CD4-positive, alpha-beta T cell (primary cell): ENCODE measurements at regions not wholly inside any gene's neighbourhood (a gene's known extent, or its start where the extent isn't known, plus 50 kb on each side); places are given as distances from the start of the nearest gene placed in this dataset.

Experiments used
- ATAC-seq: fragments of 200-7000 bp; cut with Tn5 transposase; one replicate; pipeline ENCODE4 v1.10.0; 2022; ENCODE audit warnings: mild to moderate bottlenecking; ENCODE audit not compliant: poor library complexity
- CTCF ChIA-PET: fragments of 350-600 bp; sonication (Branson Sonifier 250); formaldehyde crosslinking; loops from one replicate; lab custom pipeline; 2021; ENCODE audit warnings: antibody characterized with exemption, inconsistent platforms; lab: Charles Lee
- POLR2A ChIA-PET: fragments of 350-600 bp; sonication (Branson Sonifier 250); formaldehyde crosslinking; loops from one replicate; lab custom pipeline; 2021; ENCODE audit warnings: antibody characterized with exemption, inconsistent platforms; lab: Charles Lee
- DNase-seq, 14 experiments: peaks; one replicate each; pipeline ENCODE4 v3.0.0-alpha.2; 2013 to 2020; ENCODE audit warnings: mixed read lengths in 2 of 14
- H3K27ac ChIP-seq, 2 donors: one replicate each; pipeline versions ENCODE4 v1.5.1 to v1.7.0; 2013; ENCODE audit warnings: low read length in 2 of 2, low read depth in 1 of 2, mild to moderate bottlenecking in 1 of 2
- H3K27me3 ChIP-seq, 2 experiments: 1 replicate in 1 of 2; 2 replicates in 1 of 2; pipeline versions ENCODE4 v1.6.1 to v1.7.0; 2013; ENCODE audit warnings: low read length in 2 of 2, control low read depth in 1 of 2, mild to moderate bottlenecking in 1 of 2, moderate library complexity in 1 of 2; ENCODE audit not compliant: insufficient read depth in 2 of 2, control insufficient read depth in 1 of 2
- H3K36me3 ChIP-seq: one replicate; pipeline ENCODE4 v1.6.1; 2013; ENCODE audit warnings: low read length, control low read depth; ENCODE audit not compliant: insufficient read depth
- H3K4me1 ChIP-seq: one replicate; pipeline ENCODE4 v1.6.1; 2013; ENCODE audit warnings: low read length, control low read depth; ENCODE audit not compliant: insufficient read depth
- H3K4me3 ChIP-seq: one replicate; pipeline ENCODE4 v1.5.1; 2013; ENCODE audit warnings: mild to moderate bottlenecking, low read length, moderate library complexity
- H3K9me3 ChIP-seq, 2 experiments: 1 replicate in 1 of 2; 2 replicates in 1 of 2; pipeline versions ENCODE4 v1.6.1 to v1.7.0; 2013; ENCODE audit warnings: low read length in 2 of 2, mild to moderate bottlenecking in 2 of 2, control low read depth in 1 of 2, moderate library complexity in 1 of 2; ENCODE audit not compliant: control insufficient read depth in 1 of 2, insufficient read depth in 1 of 2
- H3K27ac Mint-ChIP-seq: one replicate; pipeline ENCODE4 v1.8.0; 2020; ENCODE audit warnings: mixed read lengths
- H3K27me3 Mint-ChIP-seq: one replicate; pipeline ENCODE4 v1.8.0; 2021; ENCODE audit warnings: mixed read lengths
- H3K36me3 Mint-ChIP-seq: one replicate; pipeline ENCODE4 v1.8.0; 2021; ENCODE audit warnings: low read depth, mixed read lengths
- H3K4me1 Mint-ChIP-seq: one replicate; pipeline ENCODE4 v1.8.0; 2021; ENCODE audit warnings: low read depth, mixed read lengths
- H3K4me3 Mint-ChIP-seq: one replicate; pipeline ENCODE4 v1.8.0; 2020; ENCODE audit warnings: mild to moderate bottlenecking, mixed read lengths
- H3K9me3 Mint-ChIP-seq: one replicate; pipeline ENCODE4 v1.8.0; 2020; ENCODE audit warnings: mixed read lengths
- intact Hi-C, 2 experiments: fragments of 100-400 bp; cut with DNase I in 1 of 2; cut with micrococcal nuclease in 1 of 2; formaldehyde crosslinking; loops; one replicate each; pipeline versions ENCODE4 v1.15.1 to v1.9.0; 2023 to 2025; cut with DNase I, micrococcal nuclease
- TF ChIP-seq, protein P1 (sequence below): fragments of 200-600 bp; IDR thresholded peaks from one replicate; pipeline ENCODE4 v1.8.0; 2022; ENCODE audit warnings: antibody characterized with exemption, mild to moderate bottlenecking

DNA sequence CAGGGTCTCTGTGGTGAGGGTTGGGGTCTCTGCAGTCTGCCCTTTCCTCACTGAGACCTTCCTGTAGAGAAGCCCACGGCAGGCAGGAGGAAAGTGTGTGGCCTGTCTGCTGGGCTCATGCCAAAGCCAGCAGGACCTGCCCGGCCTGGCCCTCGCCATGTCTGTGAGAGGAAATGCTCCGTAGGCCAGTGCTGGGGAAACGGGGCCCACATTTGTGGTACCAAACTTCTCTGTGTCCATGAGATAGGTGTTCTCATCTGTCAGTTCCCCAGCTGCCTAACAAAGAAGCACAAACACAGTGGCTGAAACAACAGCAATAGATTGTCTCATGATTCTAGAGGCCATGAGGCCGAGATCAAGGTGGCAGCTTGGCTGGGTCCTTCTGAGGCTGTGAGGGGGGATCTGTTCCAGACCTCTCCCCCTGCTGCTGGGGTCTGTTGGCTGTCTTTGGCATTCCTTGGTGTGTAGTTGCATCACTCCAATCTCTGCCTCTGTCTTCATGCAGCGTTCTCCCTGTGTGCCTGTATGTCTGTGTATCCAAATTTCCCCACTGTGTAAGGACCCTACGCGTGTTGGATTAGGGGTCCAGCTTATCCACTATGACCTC, 772.5 kb downstream of the TBC1D22A start:
- H3K4me3 Mint-ChIP-seq = no peak overlapping the region
- POLR2A ChIA-PET = no interaction called here
- Histone ChIP-seq H3K4me1 (no peaks in the 10 kb centered on the region), H3K9me3 (peaks cover 0 to 13% of the 10 kb centered on the region in 2 experiments), H3K4me3 (no peak overlapping the region), H3K27ac (no peak overlapping the region), H3K27me3 (no peaks in the 10 kb centered on the region), H3K36me3 (no peaks in the 10 kb centered on the region)
- ATAC-seq (no peak), DNase-seq (no peak)
- H3K9me3 Mint-ChIP-seq = no peaks in the 10 kb centered on the region
- intact Hi-C loops = no loop called here
- peaks cover 4% of the 10 kb centered on the region for H3K27me3 Mint-ChIP-seq
- TF ChIP-seq, protein P1, sequence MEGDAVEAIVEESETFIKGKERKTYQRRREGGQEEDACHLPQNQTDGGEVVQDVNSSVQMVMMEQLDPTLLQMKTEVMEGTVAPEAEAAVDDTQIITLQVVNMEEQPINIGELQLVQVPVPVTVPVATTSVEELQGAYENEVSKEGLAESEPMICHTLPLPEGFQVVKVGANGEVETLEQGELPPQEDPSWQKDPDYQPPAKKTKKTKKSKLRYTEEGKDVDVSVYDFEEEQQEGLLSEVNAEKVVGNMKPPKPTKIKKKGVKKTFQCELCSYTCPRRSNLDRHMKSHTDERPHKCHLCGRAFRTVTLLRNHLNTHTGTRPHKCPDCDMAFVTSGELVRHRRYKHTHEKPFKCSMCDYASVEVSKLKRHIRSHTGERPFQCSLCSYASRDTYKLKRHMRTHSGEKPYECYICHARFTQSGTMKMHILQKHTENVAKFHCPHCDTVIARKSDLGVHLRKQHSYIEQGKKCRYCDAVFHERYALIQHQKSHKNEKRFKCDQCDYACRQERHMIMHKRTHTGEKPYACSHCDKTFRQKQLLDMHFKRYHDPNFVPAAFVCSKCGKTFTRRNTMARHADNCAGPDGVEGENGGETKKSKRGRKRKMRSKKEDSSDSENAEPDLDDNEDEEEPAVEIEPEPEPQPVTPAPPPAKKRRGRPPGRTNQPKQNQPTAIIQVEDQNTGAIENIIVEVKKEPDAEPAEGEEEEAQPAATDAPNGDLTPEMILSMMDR = no peak
- no peaks in the 10 kb centered on the region for H3K4me1 Mint-ChIP-seq
- H3K27ac Mint-ChIP-seq = no peak overlapping the region
- no peaks in the 10 kb centered on the region for H3K36me3 Mint-ChIP-seq
- CTCF ChIA-PET = no interaction called here

DNA sequence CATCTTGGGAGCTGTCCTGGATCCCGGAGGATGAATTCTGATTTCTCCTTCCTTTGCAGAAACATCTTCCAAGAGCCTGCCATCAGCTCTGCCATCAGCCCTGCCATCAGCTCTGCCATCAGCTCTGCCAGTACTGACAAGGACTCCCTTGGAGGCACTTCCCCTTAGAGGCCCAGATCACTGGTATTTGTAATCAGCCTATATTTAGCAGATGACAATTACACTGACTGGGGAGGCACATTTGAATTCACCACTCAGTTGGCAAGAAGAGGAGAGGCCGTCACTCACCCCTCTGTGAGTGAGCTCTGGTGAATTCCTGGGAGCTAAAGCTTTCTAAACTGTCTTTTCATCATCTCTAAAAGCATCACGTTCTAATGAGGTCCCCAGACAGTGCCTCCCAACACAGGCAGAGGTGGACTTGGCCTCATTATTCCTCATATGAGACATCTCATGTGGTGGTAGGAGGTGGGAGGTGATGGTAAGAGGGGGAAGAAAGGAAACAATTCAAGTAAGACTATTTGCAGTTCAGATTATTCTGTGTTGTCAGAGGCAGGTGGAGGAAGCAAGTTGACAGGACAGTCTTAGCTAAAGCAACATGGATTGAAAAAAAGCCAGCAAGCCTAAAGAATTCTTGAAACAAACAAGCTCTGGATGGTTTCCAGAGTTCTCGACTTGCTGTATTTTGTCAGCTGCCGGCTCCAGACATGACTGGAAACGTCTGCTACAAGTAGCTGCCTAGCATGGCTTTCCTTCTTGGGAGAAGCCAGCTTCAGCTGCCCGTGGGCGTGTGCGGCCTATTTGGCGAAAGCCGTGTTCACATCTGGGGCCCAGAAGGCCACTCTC, 771.7 kb downstream of the TBC1D22A start:
- no peaks in the 10 kb centered on the region for H3K4me1 Mint-ChIP-seq
- no peaks in the 10 kb centered on the region for H3K27me3 ChIP-seq
- POLR2A ChIA-PET = no interaction called here
- no peak overlapping the region for H3K27ac Mint-ChIP-seq
- no peaks in the 10 kb centered on the region for H3K36me3 ChIP-seq
- no peaks in the 10 kb centered on the region for H3K9me3 Mint-ChIP-seq
- DNase-seq (no peak), ATAC-seq (no peak)
- TF ChIP-seq, protein P1 = no peak
- no peak overlapping the region for H3K4me3 ChIP-seq
- intact Hi-C loops = no loop called here
- peaks cover 4% of the 10 kb centered on the region for H3K27me3 Mint-ChIP-seq
- CTCF ChIA-PET = no interaction called here
- H3K4me3 Mint-ChIP-seq = no peak overlapping the region
- H3K27ac ChIP-seq = no peak overlapping the region
- H3K9me3 ChIP-seq = peaks cover 0 to 6% of the 10 kb centered on the region in 2 experiments
- no peaks in the 10 kb centered on the region for H3K4me1 ChIP-seq
- no peaks in the 10 kb centered on the region for H3K36me3 Mint-ChIP-seq

DNA sequence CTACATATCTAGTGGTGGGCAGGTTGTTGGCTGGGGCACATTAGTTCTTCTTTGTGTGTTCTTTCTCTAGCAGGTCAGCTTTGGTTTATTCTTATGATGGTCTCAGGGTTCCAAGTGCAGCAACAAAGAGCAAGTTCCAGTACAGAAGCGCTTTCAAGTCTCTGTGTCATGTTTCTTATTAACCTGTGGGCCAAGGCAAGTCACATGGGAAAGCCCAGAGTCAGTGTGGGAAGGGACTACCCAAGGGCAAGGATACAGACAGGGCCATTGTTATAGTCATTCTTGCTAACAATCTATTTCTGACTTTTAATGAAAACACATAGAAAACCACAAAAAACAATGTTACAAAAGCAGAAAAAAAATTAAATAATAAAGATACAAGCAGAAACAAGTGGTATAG, 754.6 kb downstream of the TBC1D22A start:
- Mint-ChIP-seq H3K27me3 (peaks cover 16% of the 10 kb centered on the region), H3K4me3 (no peak overlapping the region), H3K27ac (no peak overlapping the region), H3K36me3 (no peaks in the 10 kb centered on the region), H3K4me1 (no peaks in the 10 kb centered on the region), H3K9me3 (no peaks in the 10 kb centered on the region)
- ATAC-seq = no peak
- Histone ChIP-seq H3K36me3 (no peaks in the 10 kb centered on the region), H3K27ac (no peak overlapping the region), H3K9me3 (peaks cover 0 to 3% of the 10 kb centered on the region in 2 experiments), H3K4me1 (no peaks in the 10 kb centered on the region), H3K4me3 (no peak overlapping the region), H3K27me3 (no peaks in the 10 kb centered on the region)
- intact Hi-C loops = no loop called here
- DNase-seq = no peak
- CTCF ChIA-PET = no interaction called here
- TF ChIP-seq, protein P1 = no peak
- POLR2A ChIA-PET = no interaction called here
